ENCODE measurements at regions not wholly inside any gene's neighbourhood (a gene's known extent, or its start where the extent isn't known, plus 50 kb on each side); places are given as distances from the start of the nearest gene placed in this dataset.

DNA sequence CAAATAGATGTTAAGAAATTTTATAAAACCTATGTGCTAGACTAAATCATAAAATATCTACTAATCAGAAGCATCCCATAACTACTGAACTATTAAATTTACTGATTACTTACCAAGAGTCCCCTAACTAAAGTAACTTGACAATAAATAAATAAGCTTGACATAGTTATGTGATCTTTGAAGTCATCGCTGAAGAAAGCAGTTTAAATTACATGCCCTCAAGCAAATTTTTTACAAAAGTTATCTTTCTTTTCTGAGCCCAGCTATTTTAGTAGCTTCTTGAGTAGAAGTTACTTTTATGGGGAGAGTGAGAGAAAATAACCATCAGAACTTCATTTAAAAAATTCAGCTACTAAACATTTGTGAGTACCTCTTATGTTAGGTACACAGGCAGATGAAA, 150.9 kb upstream of the FAM241A start:
- H3K4me2 ChIP-seq (ENCODE audit: low read length), result no peak overlapping the region
- no peak overlapping the region for H3K9ac ChIP-seq (ENCODE audit: low read length)
- no peaks in the 10 kb centered on the region for H3K9me3 ChIP-seq (ENCODE audit: low read length)
- no peak overlapping the region for H3K27ac ChIP-seq (ENCODE audit: low read length)
- no peak for TF ChIP-seq SMC3 (conservative IDR thresholded peaks at IDR 0.05; ENCODE audit: poor library complexity)
- H4K20me1 ChIP-seq (ENCODE audit: insufficient read depth), result no peaks in the 10 kb centered on the region
- no peaks in the 10 kb centered on the region for H3F3A ChIP-seq (ENCODE audit: insufficient read depth, low read length, poor library complexity, severe bottlenecking)
- H2AFZ ChIP-seq (ENCODE audit: low read depth, low read length), result no peak overlapping the region
- no peak overlapping the region for H3K4me3 ChIP-seq (ENCODE audit: low read length)
- no peaks in the 10 kb centered on the region for H3K27me3 ChIP-seq (ENCODE audit: insufficient read depth, low read depth, low read length)
- no peaks in the 10 kb centered on the region for H3K9me2 ChIP-seq (ENCODE audit: insufficient read depth, low read length)
- no peaks in the 10 kb centered on the region for H3K79me2 ChIP-seq (replicated peaks; ENCODE audit: insufficient read depth, low read length)
- no peaks in the 10 kb centered on the region for H3K36me3 ChIP-seq (ENCODE audit: insufficient read depth, low read length)

DNA sequence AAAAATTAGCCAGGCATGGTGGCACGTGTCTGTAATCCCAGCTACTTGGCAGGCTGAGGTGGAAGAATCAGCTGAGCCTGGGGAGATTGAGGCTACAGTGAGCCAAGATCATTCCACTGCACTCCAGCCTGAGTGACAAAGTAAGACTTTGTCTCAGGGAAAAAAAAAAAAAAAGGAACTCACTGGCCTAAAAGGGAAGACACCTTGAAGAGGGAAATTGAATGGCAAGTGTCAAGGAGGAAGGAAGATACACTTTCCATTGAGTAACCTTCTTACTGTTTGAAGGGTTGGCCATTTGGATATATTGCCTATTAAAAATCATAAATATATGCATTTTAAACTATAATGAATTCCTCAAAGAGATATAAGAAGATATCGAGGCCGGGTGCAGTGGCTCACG, 147.5 kb upstream of the FAM241A start:
- Histone ChIP-seq H3K9me3 (ENCODE audit: low read length) (no peaks in the 10 kb centered on the region), H3K27me3 (ENCODE audit: insufficient read depth, low read depth, low read length) (no peaks in the 10 kb centered on the region), H4K20me1 (ENCODE audit: insufficient read depth) (no peaks in the 10 kb centered on the region), H3K4me2 (ENCODE audit: low read length) (no peak overlapping the region), H3F3A (ENCODE audit: insufficient read depth, low read length, poor library complexity, severe bottlenecking) (no peaks in the 10 kb centered on the region), H3K36me3 (ENCODE audit: insufficient read depth, low read length) (no peaks in the 10 kb centered on the region), H2AFZ (ENCODE audit: low read depth, low read length) (no peak overlapping the region), H3K9ac (ENCODE audit: low read length) (no peak overlapping the region), H3K4me3 (ENCODE audit: low read length) (no peak overlapping the region), H3K79me2 (replicated peaks; ENCODE audit: insufficient read depth, low read length) (no peaks in the 10 kb centered on the region), H3K27ac (ENCODE audit: low read length) (no peak overlapping the region), H3K9me2 (ENCODE audit: insufficient read depth, low read length) (no peaks in the 10 kb centered on the region)
- TF ChIP-seq, protein P1, sequence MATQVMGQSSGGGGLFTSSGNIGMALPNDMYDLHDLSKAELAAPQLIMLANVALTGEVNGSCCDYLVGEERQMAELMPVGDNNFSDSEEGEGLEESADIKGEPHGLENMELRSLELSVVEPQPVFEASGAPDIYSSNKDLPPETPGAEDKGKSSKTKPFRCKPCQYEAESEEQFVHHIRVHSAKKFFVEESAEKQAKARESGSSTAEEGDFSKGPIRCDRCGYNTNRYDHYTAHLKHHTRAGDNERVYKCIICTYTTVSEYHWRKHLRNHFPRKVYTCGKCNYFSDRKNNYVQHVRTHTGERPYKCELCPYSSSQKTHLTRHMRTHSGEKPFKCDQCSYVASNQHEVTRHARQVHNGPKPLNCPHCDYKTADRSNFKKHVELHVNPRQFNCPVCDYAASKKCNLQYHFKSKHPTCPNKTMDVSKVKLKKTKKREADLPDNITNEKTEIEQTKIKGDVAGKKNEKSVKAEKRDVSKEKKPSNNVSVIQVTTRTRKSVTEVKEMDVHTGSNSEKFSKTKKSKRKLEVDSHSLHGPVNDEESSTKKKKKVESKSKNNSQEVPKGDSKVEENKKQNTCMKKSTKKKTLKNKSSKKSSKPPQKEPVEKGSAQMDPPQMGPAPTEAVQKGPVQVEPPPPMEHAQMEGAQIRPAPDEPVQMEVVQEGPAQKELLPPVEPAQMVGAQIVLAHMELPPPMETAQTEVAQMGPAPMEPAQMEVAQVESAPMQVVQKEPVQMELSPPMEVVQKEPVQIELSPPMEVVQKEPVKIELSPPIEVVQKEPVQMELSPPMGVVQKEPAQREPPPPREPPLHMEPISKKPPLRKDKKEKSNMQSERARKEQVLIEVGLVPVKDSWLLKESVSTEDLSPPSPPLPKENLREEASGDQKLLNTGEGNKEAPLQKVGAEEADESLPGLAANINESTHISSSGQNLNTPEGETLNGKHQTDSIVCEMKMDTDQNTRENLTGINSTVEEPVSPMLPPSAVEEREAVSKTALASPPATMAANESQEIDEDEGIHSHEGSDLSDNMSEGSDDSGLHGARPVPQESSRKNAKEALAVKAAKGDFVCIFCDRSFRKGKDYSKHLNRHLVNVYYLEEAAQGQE (IDR thresholded peaks at IDR 0.05; ENCODE audit: borderline replicate concordance), result no peak
- no peak for TF ChIP-seq POLR2AphosphoS5 (IDR thresholded peaks at IDR 0.05)
- TF ChIP-seq RAD21 (conservative IDR thresholded peaks at IDR 0.05), result no peak
- no peak for TF ChIP-seq EP300 (conservative IDR thresholded peaks at IDR 0.05; ENCODE audit: poor library complexity, severe bottlenecking)
- TF ChIP-seq, protein P2, sequence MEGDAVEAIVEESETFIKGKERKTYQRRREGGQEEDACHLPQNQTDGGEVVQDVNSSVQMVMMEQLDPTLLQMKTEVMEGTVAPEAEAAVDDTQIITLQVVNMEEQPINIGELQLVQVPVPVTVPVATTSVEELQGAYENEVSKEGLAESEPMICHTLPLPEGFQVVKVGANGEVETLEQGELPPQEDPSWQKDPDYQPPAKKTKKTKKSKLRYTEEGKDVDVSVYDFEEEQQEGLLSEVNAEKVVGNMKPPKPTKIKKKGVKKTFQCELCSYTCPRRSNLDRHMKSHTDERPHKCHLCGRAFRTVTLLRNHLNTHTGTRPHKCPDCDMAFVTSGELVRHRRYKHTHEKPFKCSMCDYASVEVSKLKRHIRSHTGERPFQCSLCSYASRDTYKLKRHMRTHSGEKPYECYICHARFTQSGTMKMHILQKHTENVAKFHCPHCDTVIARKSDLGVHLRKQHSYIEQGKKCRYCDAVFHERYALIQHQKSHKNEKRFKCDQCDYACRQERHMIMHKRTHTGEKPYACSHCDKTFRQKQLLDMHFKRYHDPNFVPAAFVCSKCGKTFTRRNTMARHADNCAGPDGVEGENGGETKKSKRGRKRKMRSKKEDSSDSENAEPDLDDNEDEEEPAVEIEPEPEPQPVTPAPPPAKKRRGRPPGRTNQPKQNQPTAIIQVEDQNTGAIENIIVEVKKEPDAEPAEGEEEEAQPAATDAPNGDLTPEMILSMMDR (IDR thresholded peaks at IDR 0.05; ENCODE audit: poor library complexity, severe bottlenecking), result no peak
- no peak for TF ChIP-seq EZH2 (IDR thresholded peaks at IDR 0.05; ENCODE audit: borderline replicate concordance, insufficient read depth, low read length, poor library complexity, severe bottlenecking)
- TF ChIP-seq SMC3 (conservative IDR thresholded peaks at IDR 0.05; ENCODE audit: poor library complexity), result no peak
- no peak for TF ChIP-seq TAF1 (IDR thresholded peaks at IDR 0.05; ENCODE audit: low read depth)

DNA sequence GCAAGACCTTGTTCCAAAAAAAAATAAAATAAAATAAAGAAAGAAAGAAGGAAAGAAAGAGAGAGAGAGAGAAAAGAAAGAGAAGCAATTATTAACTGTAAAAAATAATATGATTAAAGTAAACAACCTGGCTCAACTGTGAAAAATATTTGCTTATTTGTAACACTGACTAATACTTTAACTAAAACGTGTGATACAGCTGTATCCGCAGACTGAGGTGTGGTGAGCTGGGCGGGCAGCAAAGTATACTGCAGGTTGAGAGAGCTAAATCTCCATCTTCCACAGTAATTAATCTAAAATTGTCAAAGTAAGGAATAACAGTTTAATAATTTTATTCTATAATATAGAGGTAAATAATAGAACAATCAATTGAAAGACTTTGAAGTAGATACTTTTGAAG, 145.5 kb upstream of the FAM241A start:
- Histone ChIP-seq H3K27ac (ENCODE audit: low read length) (no peak overlapping the region), H3K79me2 (replicated peaks; ENCODE audit: insufficient read depth, low read length) (no peaks in the 10 kb centered on the region), H3K4me2 (ENCODE audit: low read length) (no peak overlapping the region), H3K9ac (ENCODE audit: low read length) (no peak overlapping the region), H3K9me3 (ENCODE audit: low read length) (no peaks in the 10 kb centered on the region), H3K27me3 (ENCODE audit: insufficient read depth, low read depth, low read length) (no peaks in the 10 kb centered on the region), H4K20me1 (ENCODE audit: insufficient read depth) (no peaks in the 10 kb centered on the region), H3K9me2 (ENCODE audit: insufficient read depth, low read length) (no peaks in the 10 kb centered on the region), H3F3A (ENCODE audit: insufficient read depth, low read length, poor library complexity, severe bottlenecking) (no peaks in the 10 kb centered on the region), H2AFZ (ENCODE audit: low read depth, low read length) (no peak overlapping the region), H3K36me3 (ENCODE audit: insufficient read depth, low read length) (no peaks in the 10 kb centered on the region), H3K4me3 (ENCODE audit: low read length) (no peak overlapping the region)
- TF ChIP-seq EP300 (conservative IDR thresholded peaks at IDR 0.05; ENCODE audit: poor library complexity, severe bottlenecking), result no peak
- no peak for TF ChIP-seq SMC3 (conservative IDR thresholded peaks at IDR 0.05; ENCODE audit: poor library complexity)
- TF ChIP-seq MXI1 (conservative IDR thresholded peaks at IDR 0.05; ENCODE audit: poor library complexity, severe bottlenecking), result no peak
- TF ChIP-seq POLR2AphosphoS5 (IDR thresholded peaks at IDR 0.05), result no peak
- TF ChIP-seq, protein P1 (IDR thresholded peaks at IDR 0.05; ENCODE audit: borderline replicate concordance), result no peak
- no peak for TF ChIP-seq TAF1 (IDR thresholded peaks at IDR 0.05; ENCODE audit: low read depth)
- TF ChIP-seq, protein P2 (IDR thresholded peaks at IDR 0.05; ENCODE audit: poor library complexity, severe bottlenecking), result no peak
- TF ChIP-seq EZH2 (IDR thresholded peaks at IDR 0.05; ENCODE audit: borderline replicate concordance, insufficient read depth, low read length, poor library complexity, severe bottlenecking), result no peak
- TF ChIP-seq RAD21 (conservative IDR thresholded peaks at IDR 0.05), result no peak
